T-helper 2 cell treated with Interferon-gamma antibody and Interleukin-4, amounts not matched to agents 5 μg/mL and 100 μg/mL, for 36 hours (primary cell): ENCODE measurements at regions not wholly inside any gene's neighbourhood (a gene's known extent, or its start where the extent isn't known, plus 50 kb on each side); places are given as distances from the start of the nearest gene placed in this dataset.
"Not testable (repeated sequence)": the region's sequence is repeated elsewhere in the genome, so short reads cannot be mapped to it uniquely, and the experiment has no call there.

Experiments used
- DNase-seq: peaks from one replicate; pipeline ENCODE4 v3.0.0; 2021; ENCODE audit warnings: low spot score
- H3K27ac Mint-ChIP-seq: one replicate; pipeline ENCODE4 v1.8.0; 2021; ENCODE audit warnings: mild to moderate bottlenecking, mixed read lengths
- H3K27me3 Mint-ChIP-seq: one replicate; pipeline ENCODE4 v1.8.0; 2021; ENCODE audit warnings: low read depth, mixed read lengths
- H3K36me3 Mint-ChIP-seq: one replicate; pipeline ENCODE4 v1.8.0; 2021; ENCODE audit warnings: low read depth, mixed read lengths
- H3K4me1 Mint-ChIP-seq: one replicate; pipeline ENCODE4 v1.8.0; 2021; ENCODE audit warnings: low read depth, mixed read lengths
- H3K4me3 Mint-ChIP-seq: one replicate; pipeline ENCODE4 v1.8.0; 2022; ENCODE audit warnings: mild to moderate bottlenecking, moderate library complexity, mixed read lengths
- H3K9me3 Mint-ChIP-seq: one replicate; pipeline ENCODE4 v1.8.0; 2021; ENCODE audit warnings: mixed read lengths

GRCh38 chr14:84490081-84490480 lies 1039.9 kb upstream of the FLRT2 start:
- Mint-ChIP-seq H3K27ac (no peak overlapping the region), H3K4me1 (no peaks in the 10 kb centered on the region), H3K9me3 (peaks cover 28% of the 10 kb centered on the region), H3K4me3 (no peak overlapping the region), H3K36me3 (no peaks in the 10 kb centered on the region), H3K27me3 (no peaks in the 10 kb centered on the region)
- DNase-seq: no peak

GRCh38 chr14:84492685-84493084 lies 1037.3 kb upstream of the FLRT2 start:
- no peak overlapping the region for H3K27ac Mint-ChIP-seq
- H3K36me3 Mint-ChIP-seq: no peaks in the 10 kb centered on the region
- no peak overlapping the region for H3K4me3 Mint-ChIP-seq
- H3K4me1 Mint-ChIP-seq: no peaks in the 10 kb centered on the region
- no peak for DNase-seq
- H3K27me3 Mint-ChIP-seq: no peaks in the 10 kb centered on the region
- peaks cover 28% of the 10 kb centered on the region for H3K9me3 Mint-ChIP-seq

GRCh38 chr14:84493779-84494178 lies 1036.2 kb upstream of the FLRT2 start:
- H3K4me3 Mint-ChIP-seq: no peak overlapping the region
- peaks cover 23% of the 10 kb centered on the region for H3K9me3 Mint-ChIP-seq
- no peaks in the 10 kb centered on the region for H3K27me3 Mint-ChIP-seq
- DNase-seq: no peak
- no peaks in the 10 kb centered on the region for H3K36me3 Mint-ChIP-seq
- H3K4me1 Mint-ChIP-seq: no peaks in the 10 kb centered on the region
- H3K27ac Mint-ChIP-seq: no peak overlapping the region

GRCh38 chr14:84496677-84497076 lies 1033.3 kb upstream of the FLRT2 start:
- Mint-ChIP-seq H3K4me3 (no peak overlapping the region), H3K4me1 (no peaks in the 10 kb centered on the region), H3K27me3 (no peaks in the 10 kb centered on the region), H3K9me3 (peaks cover 23% of the 10 kb centered on the region), H3K27ac (no peak overlapping the region), H3K36me3 (no peaks in the 10 kb centered on the region)
- no peak for DNase-seq

- DNase-seq: not testable (repeated sequence)
Observed at GRCh38 chr14:84512823-84513222, 1017.1 kb upstream of the FLRT2 start.

GRCh38 chr14:84519836-84520235 lies 1010.1 kb upstream of the FLRT2 start:
- Mint-ChIP-seq H3K27me3 (no peaks in the 10 kb centered on the region), H3K9me3 (peaks cover 55% of the 10 kb centered on the region), H3K4me3 (no peak overlapping the region), H3K36me3 (no peaks in the 10 kb centered on the region), H3K27ac (no peak overlapping the region), H3K4me1 (no peaks in the 10 kb centered on the region)
- no peak for DNase-seq

More at GRCh38 chr14:84512823-84513222, 1017.1 kb upstream of the FLRT2 start:
- not testable (repeated sequence) for H3K27ac Mint-ChIP-seq, H3K4me3 Mint-ChIP-seq, H3K27me3 Mint-ChIP-seq, H3K4me1 Mint-ChIP-seq, H3K36me3 Mint-ChIP-seq
- peaks cover 48% of the 10 kb centered on the region for H3K9me3 Mint-ChIP-seq

- Mint-ChIP-seq H3K27me3 (no peaks in the 10 kb centered on the region), H3K27ac (no peak overlapping the region), H3K36me3 (no peaks in the 10 kb centered on the region), H3K9me3 (peaks cover 55% of the 10 kb centered on the region), H3K4me1 (no peaks in the 10 kb centered on the region), H3K4me3 (no peak overlapping the region)
- DNase-seq: no peak
Observed at GRCh38 chr14:84520711-84521338, 1009.1 kb upstream of the FLRT2 start.

- Mint-ChIP-seq H3K4me1 (no peaks in the 10 kb centered on the region), H3K27me3 (no peaks in the 10 kb centered on the region), H3K27ac (no peak overlapping the region), H3K9me3 (peaks cover 44% of the 10 kb centered on the region), H3K36me3 (no peaks in the 10 kb centered on the region), H3K4me3 (no peak overlapping the region)
- DNase-seq: no peak
Observed at GRCh38 chr14:84523746-84524145, 1006.2 kb upstream of the FLRT2 start.

- Mint-ChIP-seq H3K4me3 (no peak overlapping the region), H3K27ac (no peak overlapping the region), H3K36me3 (no peaks in the 10 kb centered on the region), H3K9me3 (peaks cover 30% of the 10 kb centered on the region), H3K4me1 (no peaks in the 10 kb centered on the region), H3K27me3 (no peaks in the 10 kb centered on the region)
- no peak for DNase-seq
Observed at GRCh38 chr14:84527706-84528105, 1002.2 kb upstream of the FLRT2 start.

- DNase-seq: no peak
- Mint-ChIP-seq H3K36me3 (no peaks in the 10 kb centered on the region), H3K4me3 (no peak overlapping the region), H3K27ac (no peak overlapping the region), H3K4me1 (no peaks in the 10 kb centered on the region), H3K27me3 (no peaks in the 10 kb centered on the region), H3K9me3 (peaks cover 13% of the 10 kb centered on the region)
Observed at GRCh38 chr14:84532016-84532415, 997.9 kb upstream of the FLRT2 start.

GRCh38 chr14:84533181-84533725 lies 996.7 kb upstream of the FLRT2 start:
- no peak overlapping the region for H3K4me3 Mint-ChIP-seq
- H3K27ac Mint-ChIP-seq: no peak overlapping the region
- no peak for DNase-seq
- H3K9me3 Mint-ChIP-seq: peaks cover 16% of the 10 kb centered on the region
- H3K36me3 Mint-ChIP-seq: no peaks in the 10 kb centered on the region
- H3K27me3 Mint-ChIP-seq: no peaks in the 10 kb centered on the region
- no peaks in the 10 kb centered on the region for H3K4me1 Mint-ChIP-seq

- Mint-ChIP-seq H3K36me3 (no peaks in the 10 kb centered on the region), H3K27me3 (no peaks in the 10 kb centered on the region), H3K4me3 (no peak overlapping the region)
Observed at GRCh38 chr14:84533791-84534190, 996.2 kb upstream of the FLRT2 start.

GRCh38 chr14:84535484-84535883 lies 994.5 kb upstream of the FLRT2 start:
- H3K9me3 Mint-ChIP-seq: peaks cover 13% of the 10 kb centered on the region
- H3K4me3 Mint-ChIP-seq: no peak overlapping the region
- H3K4me1 Mint-ChIP-seq: no peaks in the 10 kb centered on the region
- H3K36me3 Mint-ChIP-seq: no peaks in the 10 kb centered on the region
- H3K27ac Mint-ChIP-seq: no peak overlapping the region
- no peak for DNase-seq
- no peaks in the 10 kb centered on the region for H3K27me3 Mint-ChIP-seq

More at GRCh38 chr14:84533791-84534190, 996.2 kb upstream of the FLRT2 start:
- no peak for DNase-seq
- Mint-ChIP-seq H3K9me3 (peaks cover 21% of the 10 kb centered on the region), H3K27ac (no peak overlapping the region), H3K4me1 (no peaks in the 10 kb centered on the region)

GRCh38 chr14:84535976-84536375 lies 994.0 kb upstream of the FLRT2 start:
- no peaks in the 10 kb centered on the region for H3K4me1 Mint-ChIP-seq
- no peak overlapping the region for H3K27ac Mint-ChIP-seq
- H3K36me3 Mint-ChIP-seq: no peaks in the 10 kb centered on the region
- H3K4me3 Mint-ChIP-seq: no peak overlapping the region
- peaks cover 13% of the 10 kb centered on the region for H3K9me3 Mint-ChIP-seq
- H3K27me3 Mint-ChIP-seq: no peaks in the 10 kb centered on the region
- no peak for DNase-seq

GRCh38 chr14:84541018-84541417 lies 988.9 kb upstream of the FLRT2 start:
- Mint-ChIP-seq H3K36me3 (no peaks in the 10 kb centered on the region), H3K27me3 (no peaks in the 10 kb centered on the region), H3K4me1 (no peaks in the 10 kb centered on the region), H3K4me3 (no peak overlapping the region), H3K27ac (no peak overlapping the region), H3K9me3 (peaks cover 15% of the 10 kb centered on the region)
- DNase-seq: no peak
